OCI-LY7 (cell line): ENCODE measurements at regions not wholly inside any gene's neighbourhood (a gene's known extent, or its start where the extent isn't known, plus 50 kb on each side); places are given as distances from the start of the nearest gene placed in this dataset.

Experiments used
- BruUV-seq: library from RNA; stranded (reverse); fragments of 400-500 nt; replicated peaks from 2 replicates; lab custom pipeline; 2021; lab: Mats Ljungman, UMichigan
- CTCF ChIA-PET: fragments of 300-600 bp; sonication (Branson Sonifier 250); formaldehyde crosslinking; loops from one replicate; lab custom pipeline; 2022; ENCODE audit warnings: antibody characterized with exemption; ENCODE audit not compliant: unreplicated experiment; lab: Charles Lee
- POLR2A ChIA-PET: fragments of 300-600 bp; sonication (Branson Sonifier 250); formaldehyde crosslinking; loops from one replicate; lab custom pipeline; 2022; ENCODE audit warnings: antibody characterized with exemption; lab: Charles Lee
- DNase-seq: peaks from one replicate; pipeline ENCODE4 v3.0.0-alpha.2; 2015; ENCODE audit warnings: low spot score
- H2AFZ ChIP-seq: fragments of 200-600 bp; sonication (generic), shearing (Covaris generic); 2 replicates; pipeline ENCODE4 v1.6.1; 2014; ENCODE audit warnings: mild to moderate bottlenecking, antibody characterized with exemption, low read length, moderate library complexity
- H3K27ac ChIP-seq: fragments of 200-600 bp; sonication (generic); 2 replicates; pipeline ENCODE4 v1.5.1; 2014; ENCODE audit warnings: mixed run types, low read depth, mild to moderate bottlenecking, moderate library complexity, low read length, inconsistent platforms; ENCODE audit not compliant: poor library complexity, severe bottlenecking
- H3K36me3 ChIP-seq: fragments of 200-600 bp; sonication (generic); 2 replicates; pipeline ENCODE4 v1.6.1; 2014; ENCODE audit warnings: mild to moderate bottlenecking, antibody characterized with exemption, low read length, moderate library complexity, mixed read lengths; ENCODE audit not compliant: insufficient read depth
- H3K4me1 ChIP-seq: fragments of 200-600 bp; sonication (generic); 2 replicates; pipeline ENCODE4 v1.5.1; 2014; ENCODE audit warnings: mild to moderate bottlenecking, low read length; ENCODE audit not compliant: insufficient read depth, poor library complexity, severe bottlenecking
- H3K4me2 ChIP-seq: fragments of 200-600 bp; sonication (generic); 2 replicates; pipeline ENCODE4 v1.6.1; 2014; ENCODE audit warnings: mild to moderate bottlenecking, low read length
- H3K4me3 ChIP-seq: fragments of 200-600 bp; sonication (generic); 2 replicates; pipeline ENCODE4 v1.5.1; 2014; ENCODE audit warnings: mild to moderate bottlenecking, low read depth, low read length; ENCODE audit not compliant: poor library complexity, severe bottlenecking
- H3K79me2 ChIP-seq: fragments of 200-600 bp; sonication (generic); 2 replicates; pipeline ENCODE4 v1.6.1; 2016; ENCODE audit warnings: low read depth, mild to moderate bottlenecking, low read length, moderate library complexity, mixed read lengths; ENCODE audit not compliant: insufficient read depth
- H3K9me2 ChIP-seq: fragments of 200-600 bp; sonication (generic); 2 replicates; pipeline ENCODE4 v1.6.1; 2016; ENCODE audit warnings: mild to moderate bottlenecking, low read length, mixed read lengths; ENCODE audit not compliant: insufficient read depth
- H3K9me3 ChIP-seq: fragments of 200-600 bp; sonication (generic); 2 replicates; pipeline ENCODE4 v1.6.1; 2014; ENCODE audit warnings: mild to moderate bottlenecking, mixed run types, low read length, mixed read lengths
- H4K20me1 ChIP-seq: fragments of 200-600 bp; sonication (generic); 2 replicates; pipeline ENCODE4 v1.6.1; 2014; ENCODE audit warnings: mild to moderate bottlenecking, antibody characterized with exemption, low read length, moderate library complexity, mixed read lengths; ENCODE audit not compliant: insufficient read depth
- CTCF ChIP-seq: fragments of 200-600 bp; sonication (generic); conservative IDR thresholded peaks from 2 replicates; pipeline ENCODE4 v1.5.1; 2014; ENCODE audit warnings: mild to moderate bottlenecking, antibody characterized with exemption, low read length, moderate library complexity, mixed read lengths
- EZH2phosphoT487 ChIP-seq: fragments of 200-600 bp; sonication (generic); IDR thresholded peaks from 2 replicates; pipeline ENCODE4 v1.6.1; 2018; ENCODE audit warnings: low read depth, borderline replicate concordance, mild to moderate bottlenecking, mixed run types, antibody characterized with exemption, low read length, moderate library complexity, mixed read lengths
- intact Hi-C: fragments of 100-400 bp; cut with micrococcal nuclease; formaldehyde crosslinking; loops from one replicate; pipeline ENCODE4 v1.10.0; 2022; ENCODE audit not compliant: unreplicated experiment

- H3K9me3 ChIP-seq: no peaks in the 10 kb centered on the region
- H4K20me1 ChIP-seq: no peaks in the 10 kb centered on the region
- no peak overlapping the region for H3K4me2 ChIP-seq
- H3K9me2 ChIP-seq: no peaks in the 10 kb centered on the region
- TF ChIP-seq EZH2phosphoT487: no peak
- TF ChIP-seq CTCF: no peak
- no peak for DNase-seq
- ChIA-PET POLR2A (no interaction called here), CTCF (no interaction called here)
- no peaks in the 10 kb centered on the region for H3K4me1 ChIP-seq
- H3K79me2 ChIP-seq: no peaks in the 10 kb centered on the region
- intact Hi-C loops: no loop called here
- no peak overlapping the region for H3K27ac ChIP-seq
- no TSS peak for BruUV-seq
- no peaks in the 10 kb centered on the region for H3K36me3 ChIP-seq
- no peak overlapping the region for H2AFZ ChIP-seq
- no peak overlapping the region for H3K4me3 ChIP-seq
These were observed 731.2 kb downstream of the BRD1 start for GRCh38 chr22:49096476-49096875.

GRCh38 chr22:49095366-49095765 lies 732.3 kb downstream of the BRD1 start:
- H3K79me2 ChIP-seq: no peaks in the 10 kb centered on the region
- no peak overlapping the region for H3K4me3 ChIP-seq
- H4K20me1 ChIP-seq: no peaks in the 10 kb centered on the region
- no peak for TF ChIP-seq CTCF
- no peak for TF ChIP-seq EZH2phosphoT487
- intact Hi-C loops: no loop called here
- H3K9me3 ChIP-seq: no peaks in the 10 kb centered on the region
- no peaks in the 10 kb centered on the region for H3K4me1 ChIP-seq
- DNase-seq: no peak
- H2AFZ ChIP-seq: no peak overlapping the region
- no peak overlapping the region for H3K27ac ChIP-seq
- ChIA-PET CTCF (no interaction called here), POLR2A (no interaction called here)
- H3K4me2 ChIP-seq: no peak overlapping the region
- H3K36me3 ChIP-seq: no peaks in the 10 kb centered on the region
- BruUV-seq: no TSS peak
- H3K9me2 ChIP-seq: no peaks in the 10 kb centered on the region

- ChIA-PET POLR2A (no interaction called here), CTCF (no interaction called here)
- BruUV-seq: no TSS peak
- intact Hi-C loops: no loop called here
- TF ChIP-seq EZH2phosphoT487 (no peak), CTCF (no peak)
- Histone ChIP-seq H4K20me1 (no peaks in the 10 kb centered on the region), H3K36me3 (no peaks in the 10 kb centered on the region), H2AFZ (no peak overlapping the region), H3K4me3 (no peak overlapping the region), H3K4me1 (no peaks in the 10 kb centered on the region), H3K4me2 (no peak overlapping the region), H3K9me2 (no peaks in the 10 kb centered on the region), H3K9me3 (no peaks in the 10 kb centered on the region), H3K79me2 (no peaks in the 10 kb centered on the region), H3K27ac (no peak overlapping the region)
- no peak for DNase-seq
These were observed 732.8 kb downstream of the BRD1 start for GRCh38 chr22:49094858-49095257.
